GM21825 (cell line): ENCODE measurements at regions not wholly inside any gene's neighbourhood (a gene's known extent, or its start where the extent isn't known, plus 50 kb on each side); places are given as distances from the start of the nearest gene placed in this dataset.
"Not testable (repeated sequence)": the region's sequence is repeated elsewhere in the genome, so short reads cannot be mapped to it uniquely, and the experiment has no call there.

Source experiments
- ATAC-seq: cut with Tn5 transposase; IDR thresholded peaks from one replicate; pipeline ENCODE4 v1.9.1; 2021; ENCODE audit warnings: mild to moderate bottlenecking, moderate library complexity; ENCODE audit not compliant: unreplicated experiment

DNA sequence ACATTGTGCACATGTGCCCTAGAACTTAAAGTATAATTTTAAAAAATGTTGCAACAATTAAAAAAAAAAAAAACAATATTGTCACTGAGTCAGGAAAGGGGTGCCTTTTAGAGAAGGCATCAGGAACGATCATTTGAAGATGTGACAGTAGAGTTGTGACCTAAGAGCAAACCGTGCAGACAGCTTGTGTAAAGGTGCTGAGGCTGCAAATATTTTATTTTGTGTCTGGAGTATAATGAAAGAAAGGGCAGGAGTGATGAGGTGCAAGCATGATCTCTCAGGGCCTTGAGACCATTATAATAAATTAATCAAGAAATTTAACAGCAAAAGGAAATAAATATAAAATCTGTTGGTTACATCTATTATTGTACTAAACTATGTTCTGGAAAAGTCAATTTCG is 1219.7 kb downstream of the OLFM4 start:
- ATAC-seq: no peak

DNA sequence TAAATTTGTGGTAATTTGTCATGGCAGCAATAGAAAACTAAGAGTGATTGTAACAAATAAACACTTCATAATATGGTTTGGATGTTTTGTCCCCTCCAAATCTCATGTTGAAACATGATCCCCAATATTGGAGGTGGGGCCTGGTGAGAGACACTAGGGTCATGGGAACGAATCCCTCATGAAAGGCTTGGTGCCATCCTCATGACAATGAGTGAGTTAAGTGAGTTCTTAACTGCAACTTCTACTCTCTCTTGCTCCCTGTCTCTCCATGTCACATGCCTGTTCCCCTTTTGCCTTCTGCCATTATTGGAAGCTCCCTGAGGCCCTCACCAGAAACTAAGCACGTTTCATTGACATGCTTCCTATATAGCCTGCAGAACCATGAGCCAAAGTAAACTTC is 1233.2 kb downstream of the OLFM4 start:
- no peak for ATAC-seq

DNA sequence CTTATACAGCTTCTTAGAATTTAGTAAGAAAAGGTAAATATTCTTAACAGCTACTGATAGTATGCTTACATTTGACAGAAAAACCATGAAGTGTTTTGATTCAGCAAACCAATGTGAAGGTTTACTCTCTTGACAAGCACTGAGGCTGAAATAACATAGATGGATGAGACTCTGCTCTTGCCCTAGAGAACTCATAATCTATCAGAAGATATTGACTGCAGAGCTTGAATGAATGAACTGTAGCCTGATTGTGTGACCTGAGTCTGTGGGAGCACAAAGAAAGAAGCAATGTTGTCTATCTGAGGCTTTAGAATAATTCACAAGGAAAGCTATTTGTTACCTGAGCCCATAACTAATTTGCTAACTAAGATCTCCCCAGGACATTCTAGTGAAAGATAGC is 1235.3 kb downstream of the OLFM4 start:
- ATAC-seq: no peak

DNA sequence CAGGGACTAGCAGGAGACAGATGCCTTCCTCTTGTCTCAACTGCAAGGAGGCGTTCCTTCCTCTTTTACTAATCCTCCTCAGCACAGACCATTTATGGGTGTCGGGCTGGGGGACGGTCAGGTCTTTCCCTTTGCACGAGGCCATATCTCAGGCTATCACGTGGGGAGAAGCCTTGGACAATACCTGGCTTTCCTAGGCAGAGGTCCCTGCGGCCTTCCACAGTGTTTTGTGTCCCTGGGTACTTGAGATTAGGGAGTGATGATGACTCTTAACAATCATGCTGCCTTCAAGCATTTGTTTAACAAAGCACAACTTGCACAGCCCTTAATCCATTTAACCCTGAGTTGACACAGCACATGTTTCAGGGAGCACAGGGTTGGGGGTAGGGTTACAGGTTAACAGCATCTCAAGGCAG is 1238.6 kb downstream of the OLFM4 start:
- ATAC-seq: not testable (repeated sequence)

GRCh38 chr13:54268013-54268695 is 1239.5 kb downstream of the OLFM4 start:
- not testable (repeated sequence) for ATAC-seq

DNA sequence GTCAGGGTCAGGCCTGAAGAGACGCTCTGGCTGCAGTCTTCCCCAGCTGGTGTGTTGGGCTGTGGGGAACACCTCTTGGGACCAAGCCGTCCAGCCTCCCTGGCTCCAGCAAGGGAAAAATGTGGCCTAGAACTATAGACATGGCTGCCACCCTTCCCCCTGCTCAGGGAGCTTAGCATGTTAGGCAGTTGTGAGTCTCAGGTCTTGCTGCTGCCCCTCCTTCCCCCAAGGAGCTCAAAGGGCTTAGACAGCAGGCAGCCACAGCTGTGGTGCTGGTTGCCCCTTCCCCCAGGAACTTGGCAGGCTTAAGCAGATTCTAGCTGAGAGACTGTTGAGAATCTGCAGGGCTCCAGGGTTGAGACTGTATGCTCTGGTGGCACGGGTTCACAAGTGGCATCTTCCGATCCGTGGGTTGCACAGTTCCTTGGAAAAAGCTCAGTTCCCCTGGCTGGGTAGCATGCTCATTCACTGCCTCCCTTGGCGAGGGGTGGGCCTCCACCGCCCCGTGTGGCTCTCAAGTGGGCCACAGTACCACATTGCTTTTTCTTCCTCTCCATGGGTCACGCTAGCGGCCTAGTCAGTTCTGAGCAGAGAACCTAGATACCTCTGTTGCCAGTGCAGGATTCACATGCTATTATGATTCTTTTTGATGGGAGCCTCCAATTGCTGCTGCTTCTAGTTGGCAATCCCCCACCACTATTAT is 1258.6 kb downstream of the OLFM4 start:
- no peak for ATAC-seq

GRCh38 chr13:54301085-54301484 is 1272.5 kb downstream of the OLFM4 start:
- ATAC-seq: no peak

GRCh38 chr13:54305377-54305776 is 1276.8 kb downstream of the OLFM4 start:
- ATAC-seq: no peak

DNA sequence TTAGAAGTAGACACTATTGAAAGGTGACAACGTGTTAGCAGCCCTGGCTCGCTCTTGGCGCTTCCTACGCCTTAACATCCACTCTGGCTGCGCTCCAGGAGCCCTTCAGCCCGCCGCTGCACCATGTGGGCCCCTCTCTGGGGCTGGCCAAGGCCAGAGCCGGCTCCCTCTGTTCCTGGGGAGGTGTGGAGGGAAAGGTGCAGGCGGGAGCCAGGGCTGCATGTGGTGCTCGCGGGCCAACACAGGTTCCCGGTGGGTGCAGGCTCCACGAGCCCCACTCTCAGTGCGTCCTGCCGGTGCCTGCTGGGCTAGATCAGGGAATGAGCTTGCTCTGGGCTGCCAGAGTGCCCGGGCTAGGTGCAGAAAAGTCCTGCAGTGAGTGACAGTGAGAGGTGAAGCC is 1284.3 kb downstream of the OLFM4 start:
- ATAC-seq: no peak

GRCh38 chr13:54317722-54318121 is 1289.1 kb downstream of the OLFM4 start:
- ATAC-seq: no peak

GRCh38 chr13:54337540-54337939 is 1308.9 kb downstream of the OLFM4 start:
- ATAC-seq: no peak

- ATAC-seq: no peak
These were observed 1318.9 kb downstream of the OLFM4 start for GRCh38 chr13:54347531-54347930.

DNA sequence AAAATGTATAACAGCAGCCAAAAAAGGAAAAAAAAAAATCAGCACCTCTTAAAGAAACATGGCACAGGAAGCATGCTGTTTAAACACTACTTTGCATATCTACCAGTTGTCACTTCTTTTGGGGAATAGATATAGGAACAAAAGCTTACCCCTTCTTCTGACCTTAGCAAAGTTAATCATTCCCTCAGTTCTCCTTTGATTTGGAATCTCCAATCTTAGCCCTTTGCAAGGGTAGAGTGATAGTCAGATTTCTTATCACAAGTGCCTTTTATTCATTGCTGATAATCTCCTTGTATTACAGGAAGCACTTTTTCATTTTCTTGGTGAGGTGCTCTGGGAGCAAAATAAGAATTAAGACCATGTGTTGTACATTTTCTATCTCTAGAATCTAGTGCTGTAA is 1327.6 kb downstream of the OLFM4 start:
- ATAC-seq: no peak

DNA sequence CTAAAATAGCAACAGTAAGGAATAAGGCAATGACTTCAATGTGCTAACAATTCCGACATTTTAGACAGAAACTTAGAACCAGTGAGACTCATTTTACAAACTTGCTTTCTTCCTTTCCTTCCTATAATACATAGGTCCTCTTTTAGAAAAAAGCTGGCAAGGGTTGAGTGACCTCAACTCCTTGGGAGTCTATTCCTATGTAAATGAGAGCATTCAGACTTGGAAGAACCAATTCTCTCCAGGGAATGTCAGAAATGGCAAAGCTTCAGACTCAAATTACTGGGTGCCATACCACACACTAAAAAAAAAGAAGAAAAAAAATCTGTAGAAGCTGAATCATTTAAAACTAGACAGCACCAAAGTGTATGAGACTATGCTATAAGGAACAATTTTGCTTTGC is 1328.2 kb downstream of the OLFM4 start:
- no peak for ATAC-seq

GRCh38 chr13:54357284-54357933 is 1328.8 kb downstream of the OLFM4 start:
- no peak for ATAC-seq

GRCh38 chr13:54361460-54361859 is 1332.8 kb downstream of the OLFM4 start:
- ATAC-seq: no peak

- no peak for ATAC-seq
These were observed 1338.1 kb downstream of the OLFM4 start for GRCh38 chr13:54366728-54367127.

GRCh38 chr13:54367639-54368271 is 1339.1 kb downstream of the OLFM4 start:
- no peak for ATAC-seq

DNA sequence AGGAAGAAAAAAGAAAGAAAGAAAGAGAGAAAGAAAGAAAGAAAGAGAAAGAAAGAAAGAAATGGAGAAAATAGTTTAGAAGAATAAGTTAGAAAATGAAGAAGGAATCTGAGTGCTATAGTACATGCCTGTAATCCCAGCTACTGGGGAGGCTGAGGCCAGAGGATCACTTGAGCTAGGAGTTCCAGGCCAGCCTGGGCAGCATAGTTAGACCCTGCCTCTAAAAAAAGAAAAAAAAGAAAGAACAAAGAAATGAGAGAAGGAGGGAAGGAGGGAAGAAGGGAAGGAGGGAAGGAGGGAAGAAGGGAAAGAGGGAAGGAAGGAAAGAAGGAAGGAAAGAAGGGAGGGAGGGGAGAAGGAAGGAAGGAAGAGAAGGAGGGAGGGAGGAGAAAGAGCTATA is 1339.8 kb downstream of the OLFM4 start:
- no peak for ATAC-seq

DNA sequence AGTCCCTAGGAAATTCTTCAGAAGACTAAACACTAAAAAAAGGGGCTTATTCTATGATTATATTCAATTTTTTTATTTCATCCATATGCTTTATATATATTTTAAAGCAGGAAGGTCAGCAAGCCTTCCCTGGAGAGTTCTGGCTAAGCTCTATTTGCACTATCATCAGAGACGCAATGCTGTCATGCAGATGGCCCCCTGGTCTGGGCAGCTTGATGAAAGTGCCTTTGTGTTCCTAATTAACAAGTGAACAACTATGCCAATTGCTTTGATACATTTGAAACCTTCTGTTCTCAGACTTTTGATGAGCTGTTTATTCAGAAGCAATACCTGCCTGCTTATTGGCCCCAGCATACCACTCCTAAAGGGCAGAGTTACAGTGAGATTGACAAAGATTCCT is 1344.6 kb downstream of the OLFM4 start:
- ATAC-seq: no peak

DNA sequence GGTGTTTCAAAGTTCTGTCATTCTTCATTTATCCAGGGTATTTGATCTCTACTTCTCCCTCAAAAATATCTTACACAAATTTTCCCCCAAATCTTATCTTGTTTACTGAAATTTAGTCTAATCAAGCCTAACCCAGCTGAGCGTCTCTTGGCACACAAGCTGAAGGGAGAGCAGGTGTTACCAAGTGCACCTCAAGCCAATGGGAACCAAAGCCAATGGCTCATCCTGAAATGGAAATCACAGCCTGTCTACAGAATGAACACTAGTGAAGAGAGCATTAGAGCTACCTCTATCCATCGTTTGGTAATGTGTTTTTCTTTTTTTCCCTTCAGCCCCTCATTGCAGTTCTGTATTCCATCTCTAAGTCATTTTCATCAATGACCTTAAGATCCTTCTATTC is 1350.8 kb downstream of the OLFM4 start:
- ATAC-seq: no peak

GRCh38 chr13:54383604-54384003 is 1355.0 kb downstream of the OLFM4 start:
- no peak for ATAC-seq
